B cell (primary cell): ENCODE measurements at regions not wholly inside any gene's neighbourhood (a gene's known extent, or its start where the extent isn't known, plus 50 kb on each side); places are given as distances from the start of the nearest gene placed in this dataset.

Experiments
- ATAC-seq: fragments of 200-7000 bp; cut with Tn5 transposase; one replicate; pipeline ENCODE4 v1.10.0; 2021; ENCODE audit warnings: low read depth, mild to moderate bottlenecking, moderate number of reproducible peaks, moderate library complexity
- CTCF ChIA-PET: fragments of 350-600 bp; sonication (Branson Sonifier 250); formaldehyde crosslinking; loops from one replicate; lab custom pipeline; 2021; ENCODE audit warnings: antibody characterized with exemption, inconsistent platforms; lab: Charles Lee
- POLR2A ChIA-PET: fragments of 350-600 bp; sonication (Branson Sonifier 250); formaldehyde crosslinking; loops from one replicate; lab custom pipeline; 2021; ENCODE audit warnings: antibody characterized with exemption; lab: Charles Lee
- DNase-seq: peaks from one replicate; pipeline ENCODE4 v3.0.0; 2013
- H2AFZ ChIP-seq: 2 replicates; pipeline ENCODE4 v1.6.1; 2012; ENCODE audit warnings: mild to moderate bottlenecking, low read depth, low read length; ENCODE audit not compliant: insufficient read depth, poor library complexity, severe bottlenecking
- H3K27ac ChIP-seq, 2 donors: 1 replicate in 1 of 2; 2 replicates in 1 of 2; pipeline ENCODE4 v1.5.1; 2012 to 2013; ENCODE audit warnings: low read length in 2 of 2, mild to moderate bottlenecking in 2 of 2, moderate library complexity in 1 of 2
- H3K27me3 ChIP-seq, 4 experiments: fragments of 200-600 bp in 1 of 4; sonication (generic) in 1 of 4; replicated peaks in 1 of 4; 1 replicate in 2 of 4; 2 replicates in 2 of 4; pipeline versions ENCODE4 v1.6.1 to v1.7.0; 2013 to 2016; ENCODE audit warnings: low read length in 3 of 4, mild to moderate bottlenecking in 2 of 4, mixed read lengths in 1 of 4, moderate library complexity in 1 of 4; ENCODE audit not compliant: insufficient read depth in 4 of 4, control insufficient read depth in 3 of 4; ENCODE audit errors: control extremely low read depth in 1 of 4
- H3K36me3 ChIP-seq, 2 experiments: replicated peaks in 1 of 2; 1 replicate in 1 of 2; 2 replicates in 1 of 2; pipeline versions ENCODE4 v1.6.1 to v1.7.1; 2013; ENCODE audit warnings: low read length in 1 of 2; ENCODE audit not compliant: insufficient read depth in 2 of 2, control insufficient read depth in 1 of 2; ENCODE audit errors: control extremely low read depth in 1 of 2, extremely low read depth in 1 of 2
- H3K4me1 ChIP-seq, 2 donors: fragments of 200-600 bp in 1 of 2; sonication (generic) in 1 of 2; 1 replicate in 1 of 2; 2 replicates in 1 of 2; pipeline versions ENCODE4 v1.5.1 to v1.6.1; 2013 to 2017; ENCODE audit warnings: low read length in 2 of 2; ENCODE audit not compliant: control insufficient read depth in 2 of 2, insufficient read depth in 2 of 2
- H3K4me2 ChIP-seq: replicated peaks from 2 replicates; pipeline ENCODE3; 2012; ENCODE audit warnings: mild to moderate bottlenecking, low read depth, low read length; ENCODE audit not compliant: poor library complexity, severe bottlenecking
- H3K4me3 ChIP-seq, 5 experiments: fragments of 200-600 bp in 1 of 5; sonication (generic) in 1 of 5; 1 replicate in 3 of 5; 2 replicates in 2 of 5; pipeline versions ENCODE4 v1.5.1 to v1.7.0; 2011 to 2016; ENCODE audit warnings: low read length in 4 of 5, mild to moderate bottlenecking in 4 of 5, low read depth in 2 of 5, control low read depth in 1 of 5, moderate library complexity in 1 of 5; ENCODE audit not compliant: insufficient read depth in 1 of 5; ENCODE audit errors: control extremely low read depth in 1 of 5, extremely low read depth in 1 of 5
- H3K79me2 ChIP-seq: fragments of 200-600 bp; sonication (generic); one replicate; pipeline ENCODE4 v1.6.0; 2016; ENCODE audit warnings: low read length; ENCODE audit not compliant: control insufficient read depth, insufficient read depth
- H3K9ac ChIP-seq: fragments of 200-600 bp; sonication (generic); 2 replicates; pipeline ENCODE4 v1.6.1; 2017; ENCODE audit warnings: mild to moderate bottlenecking, low read length, moderate library complexity
- H3K9me3 ChIP-seq, 3 donors: one replicate each; pipeline versions ENCODE4 v1.6.1 to v1.7.1; 2013; ENCODE audit warnings: low read length in 2 of 3; ENCODE audit not compliant: control insufficient read depth in 2 of 3, insufficient read depth in 1 of 3; ENCODE audit errors: control extremely low read depth in 1 of 3
- H4K20me1 ChIP-seq: 2 replicates; pipeline ENCODE4 v1.6.0; 2012; ENCODE audit warnings: mild to moderate bottlenecking, low read length; ENCODE audit not compliant: insufficient read depth, control insufficient read depth, poor library complexity, severe bottlenecking
- H3K27ac Mint-ChIP-seq: one replicate; pipeline ENCODE4 v1.8.0; 2021; ENCODE audit warnings: mixed read lengths
- H3K27me3 Mint-ChIP-seq: one replicate; pipeline ENCODE4 v1.8.0; 2021; ENCODE audit warnings: mixed read lengths
- H3K4me1 Mint-ChIP-seq: one replicate; pipeline ENCODE4 v1.8.0; 2021; ENCODE audit warnings: mixed read lengths
- H3K4me3 Mint-ChIP-seq: one replicate; pipeline ENCODE4 v1.8.0; 2021; ENCODE audit warnings: mixed read lengths
- H3K9me3 Mint-ChIP-seq: one replicate; pipeline ENCODE4 v1.8.0; 2022; ENCODE audit warnings: mixed read lengths; ENCODE audit not compliant: insufficient read depth
- EZH2 ChIP-seq: IDR thresholded peaks from 2 replicates; pipeline ENCODE4 v1.6.1; 2012; ENCODE audit warnings: borderline replicate concordance, low read depth, mild to moderate bottlenecking, moderate library complexity, low read length; ENCODE audit not compliant: insufficient read depth, poor library complexity, severe bottlenecking
- WGBS: methylation state at CpG from one replicate; pipeline ENCODE4 v1.1.5; 2013; ENCODE audit warnings: missing lambda C conversion rate; ENCODE audit not compliant: insufficient coverage; 5-methylcytosine and 5-hydroxymethylcytosine counted together
- intact Hi-C: fragments of 100-400 bp; cut with micrococcal nuclease; formaldehyde crosslinking; loops from one replicate; pipeline ENCODE4 v1.10.0; 2022
- TF ChIP-seq, protein P1 (sequence below): fragments of 200-600 bp; IDR thresholded peaks from one replicate; pipeline ENCODE4 v1.8.0; 2022; ENCODE audit warnings: antibody characterized with exemption, mild to moderate bottlenecking

DNA sequence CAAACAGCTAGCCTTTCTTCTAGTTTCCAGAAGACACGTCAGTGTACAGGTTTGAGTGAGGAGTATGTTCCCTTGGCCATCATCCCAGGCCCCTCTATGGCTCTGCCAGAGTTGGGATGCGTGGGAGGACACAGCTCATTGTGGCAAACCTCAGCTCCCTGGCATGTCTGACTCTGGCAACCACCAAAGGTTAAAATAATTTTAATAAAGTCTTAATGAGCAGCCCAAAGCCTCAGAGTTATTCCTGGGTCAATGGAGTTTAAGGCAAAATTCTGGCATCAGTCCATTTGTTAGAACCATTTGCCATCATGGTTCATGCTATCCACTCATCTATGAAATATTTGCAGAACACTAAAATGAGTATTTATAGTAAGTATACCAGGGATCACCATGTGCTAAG is 79.8 kb upstream of the PAPPA start:
- intact Hi-C loops = no loop called here
- Histone ChIP-seq H3K36me3 (no peaks in the 10 kb centered on the region), H3K4me1 (no peaks in the 10 kb centered on the region), H4K20me1 (no peaks in the 10 kb centered on the region), H3K9me3 (no peaks in the 10 kb centered on the region), H3K4me2 (no peak overlapping the region), H3K27me3 (no peaks in the 10 kb centered on the region), H3K4me3 (no peak overlapping the region), H2AFZ (no peak overlapping the region), H3K27ac (no peak overlapping the region), H3K79me2 (no peaks in the 10 kb centered on the region), H3K9ac (no peak overlapping the region)
- no peaks in the 10 kb centered on the region for H3K27me3 Mint-ChIP-seq
- H3K9me3 Mint-ChIP-seq = no peaks in the 10 kb centered on the region
- no peak overlapping the region for H3K27ac Mint-ChIP-seq
- WGBS = 73% methylated on average over 2 of the region's 2 CpGs
- H3K4me1 Mint-ChIP-seq = no peaks in the 10 kb centered on the region
- ATAC-seq (no peak), DNase-seq (no peak)
- POLR2A ChIA-PET = no interaction called here
- CTCF ChIA-PET = no interaction called here
- H3K4me3 Mint-ChIP-seq = no peak overlapping the region
- no peak for TF ChIP-seq EZH2
- TF ChIP-seq, protein P1, sequence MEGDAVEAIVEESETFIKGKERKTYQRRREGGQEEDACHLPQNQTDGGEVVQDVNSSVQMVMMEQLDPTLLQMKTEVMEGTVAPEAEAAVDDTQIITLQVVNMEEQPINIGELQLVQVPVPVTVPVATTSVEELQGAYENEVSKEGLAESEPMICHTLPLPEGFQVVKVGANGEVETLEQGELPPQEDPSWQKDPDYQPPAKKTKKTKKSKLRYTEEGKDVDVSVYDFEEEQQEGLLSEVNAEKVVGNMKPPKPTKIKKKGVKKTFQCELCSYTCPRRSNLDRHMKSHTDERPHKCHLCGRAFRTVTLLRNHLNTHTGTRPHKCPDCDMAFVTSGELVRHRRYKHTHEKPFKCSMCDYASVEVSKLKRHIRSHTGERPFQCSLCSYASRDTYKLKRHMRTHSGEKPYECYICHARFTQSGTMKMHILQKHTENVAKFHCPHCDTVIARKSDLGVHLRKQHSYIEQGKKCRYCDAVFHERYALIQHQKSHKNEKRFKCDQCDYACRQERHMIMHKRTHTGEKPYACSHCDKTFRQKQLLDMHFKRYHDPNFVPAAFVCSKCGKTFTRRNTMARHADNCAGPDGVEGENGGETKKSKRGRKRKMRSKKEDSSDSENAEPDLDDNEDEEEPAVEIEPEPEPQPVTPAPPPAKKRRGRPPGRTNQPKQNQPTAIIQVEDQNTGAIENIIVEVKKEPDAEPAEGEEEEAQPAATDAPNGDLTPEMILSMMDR = no peak

DNA sequence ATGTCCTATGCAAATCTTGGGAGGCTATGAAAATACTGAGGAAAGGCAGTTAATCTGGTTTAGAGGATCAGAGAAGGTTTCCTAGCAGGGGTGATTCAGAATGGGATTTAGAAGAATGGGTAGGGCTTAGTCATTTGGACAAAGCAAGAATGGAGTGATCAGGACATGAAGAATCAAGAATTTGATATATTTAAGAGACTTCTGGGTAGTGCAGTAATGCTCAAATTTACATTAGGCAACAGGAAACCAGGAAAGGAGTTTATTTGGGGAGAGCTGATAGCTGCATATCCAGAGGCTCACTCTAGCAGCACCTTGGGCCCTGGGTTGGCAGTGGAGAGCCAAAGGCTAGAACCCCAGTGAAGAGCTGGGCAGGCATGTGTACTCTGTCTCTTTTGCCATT is 78.9 kb upstream of the PAPPA start:
- H3K27me3 ChIP-seq = no peaks in the 10 kb centered on the region
- H3K4me2 ChIP-seq = no peak overlapping the region
- intact Hi-C loops = no loop called here
- H3K27ac ChIP-seq = no peak overlapping the region
- ChIA-PET CTCF (no interaction called here), POLR2A (no interaction called here)
- no peaks in the 10 kb centered on the region for H4K20me1 ChIP-seq
- H3K79me2 ChIP-seq = no peaks in the 10 kb centered on the region
- DNase-seq = no peak
- no peak overlapping the region for H3K4me3 ChIP-seq
- no peak overlapping the region for H2AFZ ChIP-seq
- no peaks in the 10 kb centered on the region for H3K9me3 ChIP-seq
- H3K4me1 Mint-ChIP-seq = no peaks in the 10 kb centered on the region
- no peaks in the 10 kb centered on the region for H3K27me3 Mint-ChIP-seq
- no peaks in the 10 kb centered on the region for H3K36me3 ChIP-seq
- ATAC-seq = no peak
- TF ChIP-seq EZH2 = no peak
- TF ChIP-seq, protein P1 = no peak
- H3K9ac ChIP-seq = no peak overlapping the region
- no peak overlapping the region for H3K4me3 Mint-ChIP-seq
- H3K27ac Mint-ChIP-seq = no peak overlapping the region
- H3K4me1 ChIP-seq = no peaks in the 10 kb centered on the region
- H3K9me3 Mint-ChIP-seq = no peaks in the 10 kb centered on the region
